HG02884 (cell line): ENCODE measurements at regions not wholly inside any gene's neighbourhood (a gene's known extent, or its start where the extent isn't known, plus 50 kb on each side); places are given as distances from the start of the nearest gene placed in this dataset.

ENCODE experiments used
- ATAC-seq: cut with Tn5 transposase; IDR thresholded peaks from one replicate; pipeline ENCODE4 v1.9.1; 2021; ENCODE audit warnings: mild to moderate bottlenecking, moderate library complexity; ENCODE audit not compliant: unreplicated experiment

DNA sequence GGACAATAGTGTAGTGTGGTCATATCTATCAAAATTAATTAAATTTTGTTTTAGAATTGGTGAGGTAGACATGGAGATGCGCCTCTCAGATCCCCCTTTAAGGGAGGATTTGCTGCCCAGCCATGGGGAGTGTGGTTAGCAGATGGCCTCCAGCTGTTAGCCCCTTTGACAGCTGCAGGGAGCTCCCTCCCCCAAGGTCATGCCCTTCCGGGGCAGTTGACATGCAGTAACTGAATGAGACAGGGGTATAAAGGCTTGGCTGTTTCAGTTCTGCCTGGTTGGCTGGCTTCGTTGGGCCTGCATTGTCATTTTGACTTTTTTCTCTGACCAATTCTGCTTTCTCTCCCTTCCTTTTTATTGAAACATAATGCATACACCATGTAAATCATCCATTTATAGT lies 291.5 kb upstream of the SRRM4 start:
- ATAC-seq, result no peak

DNA sequence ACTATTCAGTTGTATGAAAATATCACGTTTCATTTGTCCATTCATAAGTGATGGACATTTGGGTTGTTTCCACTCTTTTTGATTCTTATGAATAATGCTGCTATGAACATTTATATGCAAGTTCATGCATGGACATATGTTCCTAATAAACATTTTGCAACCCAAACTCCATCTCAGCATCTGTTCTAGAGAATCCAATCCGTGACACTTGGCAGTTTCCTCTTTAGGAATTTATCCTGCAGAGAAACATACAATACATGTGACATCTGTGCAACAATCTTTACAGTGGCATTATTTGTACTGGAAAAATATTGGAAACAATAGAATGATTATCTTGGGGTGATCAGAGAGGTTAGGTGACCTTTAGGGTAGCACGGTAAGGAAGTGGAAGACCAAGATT lies 290.8 kb upstream of the SRRM4 start:
- ATAC-seq, result no peak

DNA sequence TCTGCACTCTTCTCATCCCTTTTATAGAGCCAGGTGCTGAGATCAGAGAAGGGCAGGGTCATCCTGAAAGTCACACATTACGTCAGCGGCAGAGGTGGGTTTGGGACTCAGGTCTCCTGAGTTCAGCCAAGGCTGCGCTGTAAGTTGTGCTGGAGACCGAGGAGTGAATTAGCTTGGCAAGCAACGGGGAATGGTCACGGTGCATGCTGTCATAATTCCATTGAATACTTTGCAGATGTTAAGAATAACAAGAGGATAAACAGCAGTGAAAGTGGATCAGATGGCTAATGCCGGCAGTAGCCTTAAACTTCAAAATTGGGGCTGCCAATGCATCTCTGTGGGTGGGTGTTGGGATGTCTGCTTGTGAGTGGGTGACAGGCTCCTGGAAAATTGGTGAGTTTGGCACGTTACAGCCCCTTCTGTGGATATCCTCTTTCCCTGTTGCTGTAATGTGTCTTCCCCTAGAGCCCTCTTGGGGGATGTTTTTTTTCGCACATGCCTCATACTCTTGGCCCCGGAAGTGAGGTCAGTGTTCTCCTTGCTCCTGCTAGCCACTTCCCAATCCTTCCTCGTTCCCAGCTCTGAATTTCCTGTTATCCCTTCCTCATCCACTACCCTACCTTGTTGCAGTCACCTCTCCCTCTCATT lies 287.1 kb upstream of the SRRM4 start:
- no peak for ATAC-seq

DNA sequence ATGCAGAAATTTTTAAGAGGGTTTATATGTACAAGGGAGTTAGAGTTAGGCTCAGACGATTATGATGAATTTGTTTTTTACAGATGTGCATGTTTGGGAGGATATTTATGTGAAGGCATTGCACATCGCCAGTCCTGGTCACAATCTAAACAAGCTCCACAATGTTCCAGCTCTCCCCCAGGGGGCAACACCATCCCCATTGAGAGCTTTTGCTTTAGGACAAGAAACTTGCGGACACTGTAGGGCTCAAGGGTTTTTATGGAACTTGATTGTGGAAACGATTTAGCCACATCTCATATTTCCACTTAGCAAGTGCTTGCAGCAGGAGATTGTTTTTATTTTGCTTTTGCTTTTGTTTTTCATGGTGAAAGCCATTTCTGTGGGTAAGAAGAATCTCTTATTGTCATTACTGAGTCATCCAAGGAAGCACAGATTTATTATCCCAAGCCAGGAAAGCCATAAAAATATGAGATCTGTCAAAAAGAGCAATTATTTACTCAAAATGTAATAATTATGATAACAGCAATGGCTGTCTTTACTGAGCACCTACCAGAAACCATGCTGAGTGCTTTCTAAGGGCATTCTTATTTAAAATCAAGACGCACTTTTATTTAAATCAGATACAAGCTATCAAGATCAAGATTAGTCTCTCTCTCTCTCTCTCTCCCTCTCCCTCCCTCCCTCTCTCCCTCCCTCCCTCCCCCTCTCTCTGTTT lies 276.7 kb upstream of the SRRM4 start:
- no peak for ATAC-seq

DNA sequence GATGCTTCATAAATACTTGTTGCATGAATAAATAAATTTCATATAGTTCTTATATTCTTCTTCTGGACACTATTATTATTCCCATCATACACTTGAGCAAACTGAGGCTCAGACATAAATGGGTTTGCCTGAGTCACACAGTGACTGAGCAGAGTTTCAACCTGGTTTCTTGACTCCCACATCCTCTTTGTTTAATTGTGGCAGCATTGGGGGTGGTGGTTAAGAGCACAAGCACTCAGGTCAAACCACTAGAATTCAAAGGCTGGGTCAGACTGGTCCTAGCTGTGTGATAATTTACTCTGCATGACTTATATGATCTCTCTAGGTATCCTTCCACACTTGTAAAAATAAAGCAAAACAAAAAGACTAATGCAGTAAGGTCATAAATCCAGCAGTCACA lies 274.9 kb upstream of the SRRM4 start:
- ATAC-seq, result no peak

DNA sequence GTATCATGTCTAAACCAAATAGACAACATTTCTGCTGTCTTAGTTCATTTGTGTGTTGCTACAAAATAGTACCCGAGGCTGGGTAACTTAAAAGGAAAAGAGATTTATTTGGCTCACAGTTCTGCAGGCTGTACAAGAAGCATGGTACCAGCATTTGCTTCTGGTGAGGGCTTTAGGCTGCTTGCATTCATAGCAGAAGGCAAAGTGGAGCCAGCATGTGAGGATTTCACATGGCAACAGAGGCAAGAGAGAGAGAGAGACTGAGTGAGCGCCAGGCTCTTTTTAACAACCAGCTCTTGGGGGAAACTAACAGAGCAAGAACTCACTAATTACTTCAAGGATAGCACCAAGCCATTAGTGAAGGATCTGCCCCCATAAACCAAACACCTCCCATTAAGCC lies 271.4 kb upstream of the SRRM4 start:
- ATAC-seq, result no peak

DNA sequence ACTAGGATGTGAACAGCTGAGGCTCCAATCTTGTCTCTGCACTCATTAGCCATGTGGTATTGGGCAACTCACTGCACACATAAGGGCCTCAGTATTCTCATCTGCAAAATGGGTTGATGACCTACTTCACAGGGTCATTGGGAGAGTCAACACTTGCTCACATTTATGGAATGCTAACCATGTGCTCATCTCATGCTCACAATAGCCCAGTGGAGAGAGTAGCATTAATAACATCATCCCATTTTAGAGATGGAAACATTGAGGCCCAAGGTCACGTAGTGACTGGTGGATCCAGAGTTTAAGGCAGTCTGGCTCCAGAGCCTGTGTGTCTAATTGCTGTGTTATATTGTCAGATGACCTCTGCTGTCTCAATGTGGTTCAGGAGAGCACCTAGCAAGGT lies 270.2 kb upstream of the SRRM4 start:
- no peak for ATAC-seq

DNA sequence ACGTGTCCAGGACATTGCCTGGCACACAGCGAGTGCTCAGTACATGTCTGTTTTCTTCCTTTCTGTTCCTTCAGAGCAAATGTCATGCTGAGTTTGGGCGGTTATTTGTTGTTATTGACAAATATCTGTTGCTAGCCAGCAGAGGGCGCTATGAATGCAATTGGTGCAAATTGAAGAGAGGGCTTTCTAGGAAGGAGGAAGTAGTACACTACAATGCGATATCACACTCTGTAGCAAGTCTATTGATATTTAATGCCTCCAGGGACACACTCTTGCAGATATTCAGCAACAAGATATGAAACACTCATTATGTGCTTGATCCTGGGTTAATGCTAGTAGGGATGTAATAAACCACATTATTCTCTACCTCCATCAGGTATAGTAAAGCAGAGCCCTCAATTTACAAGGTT lies 267.3 kb upstream of the SRRM4 start:
- ATAC-seq, result peak; percentile 55

DNA sequence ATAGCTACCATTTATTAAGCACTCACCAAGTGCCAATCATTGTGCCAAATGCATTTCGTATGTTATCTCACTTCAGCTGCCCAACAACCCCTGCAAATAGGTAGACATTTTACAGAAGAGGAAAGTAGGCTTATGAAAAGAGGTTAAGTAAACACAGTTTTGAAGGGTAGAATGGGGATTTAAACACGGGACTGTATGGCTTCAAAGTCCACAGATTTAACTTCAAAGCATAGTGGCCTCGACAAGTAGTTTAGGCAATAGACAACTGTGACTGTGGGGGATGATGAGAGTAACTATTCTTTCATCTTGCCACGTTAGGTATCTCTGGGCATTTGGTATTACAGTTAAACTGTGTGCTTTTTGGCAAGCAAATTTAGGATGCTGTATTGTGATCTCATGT lies 266.8 kb upstream of the SRRM4 start:
- ATAC-seq, result no peak

DNA sequence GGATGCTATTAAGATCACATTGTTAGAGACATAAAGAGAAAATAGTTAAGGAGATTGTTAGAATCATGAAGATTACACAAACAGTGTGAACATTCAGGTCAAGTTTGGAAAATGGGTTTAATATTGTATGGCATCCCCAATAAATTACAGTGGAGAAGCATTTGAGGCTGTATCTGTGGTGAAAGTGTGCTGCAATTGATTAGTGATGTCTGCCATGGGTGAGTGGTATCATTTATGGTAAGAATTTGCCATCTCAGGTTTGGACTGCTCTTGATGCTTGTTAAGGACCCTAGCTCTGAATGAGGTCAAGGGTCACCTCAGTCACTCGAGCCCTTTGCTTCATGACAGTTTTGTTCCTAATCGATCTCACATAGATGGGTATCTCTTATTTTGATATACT lies 265.7 kb upstream of the SRRM4 start:
- ATAC-seq, result no peak

DNA sequence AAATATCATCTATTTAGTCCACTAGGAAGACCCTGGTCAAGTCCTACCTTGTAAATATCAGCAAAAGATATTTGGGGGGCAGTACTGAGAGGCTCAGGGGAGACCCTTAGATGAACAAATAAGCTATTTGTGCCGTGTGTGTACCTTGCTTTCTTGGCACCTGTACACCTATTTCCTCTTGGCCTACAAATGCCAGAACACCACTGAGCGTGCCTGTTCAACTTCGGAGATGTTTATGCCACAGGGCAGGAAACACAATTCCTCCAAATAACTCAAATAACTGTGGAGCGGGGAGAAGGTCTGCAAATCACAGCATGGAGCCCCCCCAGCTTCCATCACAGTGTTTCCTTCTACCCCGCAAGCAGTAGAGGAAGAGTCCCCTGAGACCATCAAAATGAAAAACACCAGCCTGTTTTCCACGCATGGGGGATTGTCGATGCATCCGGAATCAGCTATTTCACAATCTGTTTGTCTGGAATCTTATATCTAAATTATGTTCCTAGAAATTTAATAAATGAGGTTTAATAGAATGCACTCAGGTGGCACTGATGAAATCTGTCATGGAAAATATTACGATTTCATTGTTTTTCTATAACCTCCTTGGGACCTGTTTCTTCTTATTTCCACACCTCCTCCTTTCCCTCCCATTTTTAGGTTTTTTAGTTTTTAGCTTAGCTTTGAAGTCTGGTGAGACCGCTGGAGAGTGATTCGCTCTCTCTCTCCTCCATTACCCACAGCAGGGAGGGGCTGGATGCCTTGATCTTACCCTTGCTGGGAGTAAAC lies 254.0 kb upstream of the SRRM4 start:
- no peak for ATAC-seq

DNA sequence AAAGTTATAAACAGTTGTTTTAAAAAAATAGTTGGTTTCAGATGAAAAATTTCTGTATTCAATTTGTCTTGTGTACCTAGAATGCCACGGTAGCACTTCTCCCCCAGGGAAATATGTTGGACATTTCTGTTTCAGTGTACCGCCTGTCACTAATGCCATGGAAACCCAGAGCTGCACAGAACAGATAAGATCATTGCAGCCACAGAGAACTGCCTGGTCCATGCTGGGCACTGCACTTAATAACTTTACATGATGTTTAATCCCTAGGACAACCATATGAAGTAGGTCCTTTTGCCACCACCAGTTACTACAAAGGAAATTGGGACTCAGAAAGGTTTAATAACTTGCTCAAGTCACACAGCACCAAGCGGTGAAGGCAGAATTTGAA lies 253.4 kb upstream of the SRRM4 start:
- no peak for ATAC-seq

DNA sequence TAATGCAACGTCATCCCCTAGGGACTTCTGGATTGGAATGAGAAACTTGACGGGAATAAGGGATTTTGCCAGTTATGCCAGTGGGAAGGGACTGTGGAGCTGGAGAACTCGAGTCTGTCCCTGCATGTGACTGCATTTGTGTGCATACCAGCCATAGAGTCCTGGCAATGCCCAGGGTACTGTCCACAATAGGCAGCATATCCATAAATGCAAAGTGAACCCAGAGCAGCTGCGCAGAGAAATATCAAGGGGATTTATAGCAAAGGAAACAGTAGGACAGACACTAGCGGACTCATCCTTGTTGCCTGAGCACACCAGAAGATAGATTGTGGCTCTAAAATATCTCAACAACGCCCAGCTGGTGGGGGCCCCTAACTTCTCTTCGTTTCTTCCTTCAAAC lies 247.1 kb upstream of the SRRM4 start:
- no peak for ATAC-seq

DNA sequence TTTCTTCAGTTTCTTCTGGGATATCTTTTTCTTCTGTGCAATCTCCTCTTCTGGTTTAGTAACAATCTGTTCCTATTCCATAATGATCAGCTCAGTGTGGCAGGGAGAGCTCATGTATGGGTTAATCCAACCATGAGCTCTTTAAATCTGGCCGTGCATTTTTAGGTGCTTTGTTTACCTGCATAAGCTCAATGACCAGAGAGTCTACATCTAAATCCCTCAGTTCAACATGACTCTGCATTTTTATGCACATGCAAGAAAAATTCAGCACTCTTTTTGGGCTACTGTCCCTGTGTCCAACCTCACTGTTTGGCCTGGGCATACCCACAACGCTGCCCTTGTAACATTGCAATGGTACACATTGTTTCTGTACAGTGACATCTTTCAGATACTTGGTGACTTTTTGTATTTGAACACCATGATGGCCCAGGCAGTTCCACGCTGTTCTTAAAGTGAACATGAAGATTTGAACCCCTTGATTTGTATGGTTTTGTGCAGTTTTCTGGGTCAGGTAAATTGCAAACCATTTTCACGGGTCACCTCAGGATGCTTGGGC lies 243.3 kb upstream of the SRRM4 start:
- ATAC-seq, result no peak

DNA sequence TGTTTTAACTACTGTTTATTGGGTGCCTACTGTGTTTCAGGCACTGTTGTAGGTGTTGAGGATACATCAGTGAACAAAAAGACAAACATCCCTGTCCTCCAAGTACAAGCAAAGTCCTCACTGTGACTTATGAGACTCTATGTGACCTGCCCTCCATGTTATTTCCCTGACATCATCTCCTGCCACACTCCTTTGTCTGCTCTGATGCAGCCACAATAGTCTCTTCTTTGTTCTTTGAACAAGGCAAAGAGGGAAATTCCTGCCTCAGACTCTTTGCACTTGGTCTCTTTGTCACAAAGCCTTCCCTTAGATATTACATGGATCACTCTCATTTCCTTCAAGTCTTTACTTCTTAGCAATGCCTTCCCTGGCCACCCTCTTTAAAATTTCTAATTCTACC lies 240.1 kb upstream of the SRRM4 start:
- ATAC-seq, result no peak

DNA sequence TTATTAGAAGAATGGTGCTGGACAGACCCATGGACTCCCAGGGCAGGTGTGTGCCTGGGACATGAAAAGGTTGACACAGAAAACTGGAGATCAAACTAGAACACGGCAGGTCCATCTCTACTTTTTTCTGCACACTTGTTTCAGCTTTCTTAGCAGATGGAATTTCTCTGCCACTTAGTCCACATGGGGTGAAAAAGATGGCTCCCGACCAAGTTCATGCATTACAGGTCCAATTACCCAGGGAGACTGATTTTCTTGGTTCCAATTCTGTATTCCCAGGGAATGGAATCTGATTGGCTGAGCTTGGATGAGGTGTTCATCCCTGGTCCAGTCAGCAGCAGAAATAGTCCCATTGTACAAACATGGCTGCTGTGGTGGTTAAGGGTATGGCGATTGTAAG lies 238.9 kb upstream of the SRRM4 start:
- ATAC-seq, result no peak

DNA sequence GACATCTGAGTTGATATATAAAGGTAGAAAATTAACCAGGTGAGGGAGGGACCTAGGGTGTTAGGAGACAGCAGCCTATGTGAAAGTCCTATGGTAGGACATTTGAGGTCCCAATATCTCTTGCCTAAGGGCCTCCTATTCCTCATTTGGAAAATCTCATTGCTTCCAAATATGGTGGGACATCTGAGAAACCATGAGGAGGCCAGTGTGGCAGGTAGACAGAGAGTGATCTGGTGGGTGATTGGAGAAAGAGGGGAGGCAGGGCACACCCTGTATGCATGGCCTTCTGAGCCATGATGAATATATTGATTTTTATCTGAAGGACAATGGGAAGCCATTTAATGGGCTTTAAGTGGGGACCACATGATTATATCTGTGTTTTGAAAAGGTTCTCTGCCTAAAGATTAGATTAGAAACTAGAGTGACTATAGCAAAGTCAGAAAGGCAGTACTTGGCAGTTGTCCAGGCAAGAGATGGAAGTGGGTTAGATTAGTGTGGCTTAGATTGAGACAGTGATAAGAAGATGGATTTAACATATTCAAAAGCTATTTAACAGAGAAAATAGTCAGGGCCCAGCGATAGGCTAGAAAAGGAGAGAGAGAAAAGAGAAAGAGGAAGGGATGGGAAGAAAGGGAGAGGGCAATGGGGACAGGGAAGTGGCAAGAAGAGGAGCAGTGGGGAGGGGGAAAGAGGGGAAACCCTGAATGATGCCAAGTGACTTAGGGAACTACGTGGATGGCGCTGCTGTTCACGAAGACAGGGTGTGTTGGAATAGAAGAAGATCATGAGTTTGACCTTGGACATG lies 237.2 kb upstream of the SRRM4 start:
- ATAC-seq, result no peak

DNA sequence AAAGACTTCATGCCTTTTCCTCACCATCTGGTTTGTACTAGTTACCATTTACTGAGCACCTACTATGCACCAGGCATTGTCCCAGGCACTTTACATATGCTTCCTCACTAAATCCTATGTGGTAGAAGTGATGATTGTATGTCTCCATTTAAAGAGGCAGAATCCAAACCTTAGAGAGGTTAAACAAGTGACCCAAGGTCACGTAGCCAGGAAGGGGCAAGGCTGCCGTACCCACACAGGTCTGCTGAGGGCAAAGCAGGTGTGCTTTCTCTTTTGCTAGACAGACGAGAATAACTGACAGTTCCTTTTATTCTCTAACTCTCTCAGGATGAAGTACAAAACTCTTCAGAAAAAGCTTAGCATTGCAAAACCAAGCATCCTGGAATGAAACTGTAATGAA lies 235.2 kb upstream of the SRRM4 start:
- ATAC-seq, result no peak

DNA sequence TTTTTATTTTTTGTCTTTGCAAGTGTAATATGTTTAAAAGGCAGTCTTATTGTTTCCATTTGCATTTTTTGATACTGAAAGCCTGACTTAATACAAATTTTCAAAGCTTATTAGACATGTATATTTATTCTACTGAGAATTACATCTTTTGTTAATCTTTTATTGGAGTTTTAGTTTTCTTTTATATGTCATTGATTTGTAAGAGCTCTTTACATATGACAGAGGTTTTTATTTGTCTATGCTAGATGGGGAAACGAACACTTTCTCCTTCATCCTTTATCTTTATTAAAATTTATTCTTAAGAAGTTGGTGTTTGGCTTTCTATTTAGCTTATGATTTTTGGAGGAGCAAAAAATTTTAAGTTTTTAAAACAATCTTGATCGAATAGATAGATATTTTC lies 234.4 kb upstream of the SRRM4 start:
- ATAC-seq, result no peak

DNA sequence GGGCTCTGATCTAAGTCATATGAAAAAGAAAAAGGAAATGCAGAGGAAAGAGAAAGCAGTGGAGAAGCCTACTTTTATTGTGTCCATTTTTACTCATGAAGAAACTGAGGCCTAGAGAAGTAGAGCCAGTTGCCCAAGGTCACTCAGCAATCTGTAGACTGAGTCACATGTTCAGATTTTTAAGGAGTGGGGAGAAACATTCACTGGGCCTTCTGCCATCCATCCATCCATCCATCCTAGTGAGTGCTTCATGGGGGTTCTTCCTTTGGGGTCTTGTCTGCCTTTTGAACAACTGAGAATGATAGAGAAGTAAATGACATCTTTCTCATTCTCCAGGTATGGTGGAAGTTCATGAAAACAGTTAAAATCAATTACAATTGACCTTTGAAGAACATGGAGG lies 233.6 kb upstream of the SRRM4 start:
- no peak for ATAC-seq
